NCI-H460 (cell line): ENCODE measurements at regions not wholly inside any gene's neighbourhood (a gene's known extent, or its start where the extent isn't known, plus 50 kb on each side); places are given as distances from the start of the nearest gene placed in this dataset.

ENCODE experiments used
- DNase-seq: peaks from one replicate; pipeline ENCODE4 v3.0.0-alpha.2; 2016; ENCODE audit warnings: low read depth; ENCODE audit errors: extremely low read depth

DNA sequence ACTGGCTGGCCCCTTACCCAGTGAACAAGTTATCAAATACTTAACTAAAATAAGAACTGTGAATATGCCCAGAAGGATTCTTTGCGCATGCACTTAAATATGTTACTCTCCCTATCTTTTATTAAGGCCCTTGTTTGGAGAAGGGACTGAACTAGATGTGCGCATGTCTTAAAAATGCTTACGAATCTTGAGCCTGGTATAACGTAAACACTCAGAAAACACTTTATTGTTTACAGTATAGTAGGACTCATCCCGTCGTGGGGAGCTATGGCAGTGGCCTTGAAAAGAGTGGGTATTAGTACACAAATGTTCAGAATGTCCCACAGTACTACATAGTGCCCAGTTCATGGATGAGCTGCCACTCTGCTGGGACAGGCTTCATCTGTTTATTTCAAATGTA, 75.9 kb upstream of the MAP4K3 start:
- DNase-seq = no peak

DNA sequence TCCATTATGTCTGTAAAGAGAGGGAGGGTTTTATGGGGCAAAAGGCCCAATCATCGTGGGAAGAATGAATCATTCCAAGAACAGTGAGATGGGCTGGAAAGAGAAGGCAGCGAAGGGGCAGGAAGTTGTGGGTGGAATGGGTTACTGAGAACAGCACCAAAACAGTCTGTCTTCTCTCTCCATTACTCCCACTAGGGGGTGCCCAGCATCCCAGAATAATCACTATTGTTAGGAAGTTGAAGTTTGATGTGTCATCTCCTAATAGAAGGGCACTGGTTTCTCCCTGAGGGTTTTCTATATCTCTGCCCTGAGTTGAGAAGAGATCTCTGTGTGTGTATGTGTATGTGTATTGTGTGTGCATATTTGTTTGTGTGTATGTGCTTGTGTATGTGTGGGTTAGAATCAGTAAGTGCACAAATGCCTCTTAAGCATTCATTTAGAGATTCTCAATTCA, 76.6 kb upstream of the MAP4K3 start:
- peak; percentile 60 for DNase-seq

DNA sequence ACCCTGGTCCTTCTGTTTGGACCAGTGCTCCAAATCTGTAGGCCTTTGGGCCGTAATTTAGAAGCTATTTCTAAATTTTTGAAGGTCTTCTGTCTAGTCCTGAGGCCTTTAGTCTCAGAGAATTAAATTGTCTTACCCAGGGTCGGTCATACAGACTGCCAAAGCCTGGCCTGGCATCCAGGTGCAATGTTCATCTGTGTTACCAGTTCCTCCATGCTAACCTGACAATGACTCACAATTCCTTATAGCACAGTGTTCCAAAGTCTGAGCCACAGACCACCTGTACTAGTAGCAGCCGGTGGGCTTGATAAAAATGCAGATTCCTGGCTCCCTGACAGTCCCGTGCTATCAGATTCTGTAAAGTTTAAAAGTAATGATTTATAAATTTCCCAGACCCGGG, 77.7 kb upstream of the MAP4K3 start:
- DNase-seq = no peak

GRCh38 chr2:39515273-39515896, 78.3 kb upstream of the MAP4K3 start:
- no peak for DNase-seq

- DNase-seq = no peak
These were observed 78.8 kb upstream of the MAP4K3 start for GRCh38 chr2:39515897-39516346.

DNA sequence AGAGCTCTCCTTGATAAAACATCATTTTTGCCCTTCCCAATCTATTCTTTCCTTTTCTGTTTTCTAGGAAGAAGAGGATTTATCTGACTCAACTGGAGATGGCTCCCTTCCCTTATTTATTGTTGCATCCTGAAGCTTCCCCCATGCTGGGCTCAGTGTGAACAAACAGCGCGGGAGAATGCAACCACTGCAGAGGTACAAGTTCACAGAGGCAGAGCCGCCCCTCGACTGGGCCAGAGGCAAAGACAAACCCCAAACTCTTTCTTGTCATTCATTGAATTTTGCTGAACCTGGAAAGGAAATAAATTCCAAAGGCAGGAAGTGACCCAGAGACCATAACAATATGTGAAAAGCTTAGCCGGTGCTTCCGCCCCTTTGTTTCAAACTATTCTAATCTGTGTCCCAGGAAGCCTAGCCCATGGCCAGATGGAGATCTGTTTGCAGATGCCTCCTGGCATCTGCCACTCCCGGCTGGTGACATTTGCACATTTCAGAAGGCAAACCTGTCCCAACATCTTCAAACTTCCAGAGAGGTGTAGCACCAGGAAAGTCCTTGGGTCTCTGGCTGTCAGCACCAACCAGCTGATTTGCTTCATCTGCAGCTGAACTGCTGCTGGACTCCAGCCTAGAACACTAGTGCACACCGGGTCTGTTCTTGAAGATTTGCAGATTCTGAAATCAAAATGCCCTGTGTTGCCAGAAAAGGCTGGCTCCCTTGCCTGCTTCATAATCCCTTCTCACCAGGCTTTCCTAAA, 79.4 kb upstream of the MAP4K3 start:
- no peak for DNase-seq

GRCh38 chr2:39517102-39517436, 80.0 kb upstream of the MAP4K3 start:
- no peak for DNase-seq

DNA sequence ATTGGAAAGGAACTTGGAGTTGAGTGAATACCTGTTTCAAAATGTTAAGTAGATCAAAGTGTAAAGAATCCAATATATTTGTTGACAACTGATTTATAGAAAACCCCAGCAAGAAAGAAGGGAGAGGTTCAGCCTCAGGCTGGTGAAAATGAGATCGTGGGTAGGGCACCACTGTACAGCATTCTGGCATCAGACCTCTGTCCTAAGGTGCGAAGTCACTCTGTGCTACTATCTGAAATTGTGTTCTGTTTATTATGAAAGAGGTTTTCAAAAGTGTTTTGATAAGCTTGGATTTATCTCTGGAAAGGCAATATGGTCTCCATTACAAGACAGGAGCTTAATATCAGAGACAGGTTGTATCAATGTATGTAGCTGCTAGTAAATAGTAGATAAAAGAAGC, 80.5 kb upstream of the MAP4K3 start:
- DNase-seq = no peak

DNA sequence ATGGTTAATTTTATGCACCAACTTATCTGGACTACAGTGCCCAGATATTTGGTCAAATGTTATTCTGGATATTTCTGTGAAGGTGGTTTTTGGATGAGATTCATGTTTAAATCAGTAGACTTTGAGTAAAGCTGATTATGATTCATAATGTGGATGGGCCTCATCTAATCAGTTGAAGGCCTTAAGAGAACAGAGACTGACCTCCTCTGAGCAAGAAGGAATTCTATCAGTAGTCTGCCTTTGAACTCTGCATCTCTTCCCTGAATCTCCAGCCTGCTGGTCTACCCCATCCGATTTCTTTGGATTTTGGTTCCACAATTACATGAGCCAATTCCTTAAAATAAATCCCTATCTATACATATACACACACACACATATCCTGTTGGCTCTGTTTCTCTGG, 82.8 kb upstream of the MAP4K3 start:
- no peak for DNase-seq

DNA sequence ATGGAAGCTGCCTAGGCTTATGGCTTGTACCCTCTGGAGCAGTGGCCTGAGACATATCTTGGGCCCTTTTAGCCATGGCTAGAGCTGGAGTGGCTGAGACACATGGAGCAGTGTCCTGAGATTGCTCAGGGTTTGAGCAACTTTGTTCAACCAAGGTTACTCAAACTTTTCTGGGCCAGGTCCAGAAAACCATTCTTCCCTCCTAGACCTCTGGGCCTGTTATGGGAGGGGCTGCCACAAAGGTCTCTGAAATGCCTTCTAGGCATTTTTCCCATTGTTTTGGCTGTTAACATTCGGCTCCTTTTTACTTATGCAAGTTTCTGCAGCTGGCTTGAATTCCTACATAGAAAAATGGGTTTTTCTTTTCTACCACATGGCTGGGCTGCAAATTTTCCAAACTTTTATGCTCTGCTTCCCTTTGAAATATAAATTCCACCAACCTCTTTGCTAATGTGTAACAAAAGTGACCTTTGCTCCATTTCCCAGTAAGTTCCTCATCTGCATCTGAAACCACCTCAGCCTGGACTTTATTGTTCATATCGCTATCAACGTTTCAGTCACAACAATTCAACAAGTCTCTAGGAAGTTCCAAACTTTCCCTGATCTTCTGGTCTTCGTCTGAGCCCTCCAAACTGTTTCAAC, 84.9 kb upstream of the MAP4K3 start:
- DNase-seq = no peak

GRCh38 chr2:39522518-39522877, 85.4 kb upstream of the MAP4K3 start:
- no peak for DNase-seq

- DNase-seq = peak; percentile 38
These were observed 86.4 kb upstream of the MAP4K3 start for GRCh38 chr2:39523308-39524044.

- no peak for DNase-seq
These were observed 87.0 kb upstream of the MAP4K3 start for GRCh38 chr2:39524061-39524460.

DNA sequence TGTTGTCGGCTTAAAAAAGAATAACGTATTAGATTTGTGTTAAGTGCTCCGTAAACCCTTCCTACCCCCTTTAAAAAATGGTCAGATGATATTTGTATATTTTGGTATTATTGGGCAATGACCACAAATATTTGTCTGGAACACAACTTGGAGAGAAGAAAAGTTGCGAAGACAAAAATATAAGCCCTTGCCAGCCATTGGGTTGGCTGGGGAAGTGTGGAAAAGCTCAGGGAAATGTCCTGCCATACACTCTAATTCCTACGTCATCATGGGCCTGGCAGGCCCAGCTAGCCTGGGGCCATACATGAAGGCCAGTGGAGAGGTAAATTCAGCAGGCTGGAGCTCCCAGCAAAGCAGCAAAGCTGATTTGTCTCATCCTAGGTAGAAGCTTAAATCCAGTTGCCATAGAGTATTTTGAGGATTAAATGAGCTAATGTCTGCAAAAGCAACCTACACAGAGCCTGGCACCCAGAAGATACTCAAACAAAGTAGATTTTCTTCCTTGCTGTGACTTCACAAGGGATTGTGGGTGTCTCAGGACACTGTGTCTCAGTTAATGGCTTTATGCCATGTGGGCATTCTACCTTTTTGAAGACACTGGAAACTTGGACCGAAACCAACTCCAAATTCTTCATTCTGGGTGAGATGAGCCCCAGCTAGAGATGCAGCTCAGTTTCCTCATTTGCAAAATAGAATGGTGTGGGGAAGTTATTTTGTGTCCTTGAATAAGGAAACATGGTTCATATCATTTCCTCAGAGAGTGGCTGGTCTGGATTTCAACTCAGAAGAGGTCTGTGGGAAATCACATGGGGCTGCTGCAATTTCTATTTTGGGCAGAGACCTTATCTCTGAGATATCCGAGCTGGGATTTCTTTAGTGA, 87.9 kb upstream of the MAP4K3 start:
- no peak for DNase-seq

DNA sequence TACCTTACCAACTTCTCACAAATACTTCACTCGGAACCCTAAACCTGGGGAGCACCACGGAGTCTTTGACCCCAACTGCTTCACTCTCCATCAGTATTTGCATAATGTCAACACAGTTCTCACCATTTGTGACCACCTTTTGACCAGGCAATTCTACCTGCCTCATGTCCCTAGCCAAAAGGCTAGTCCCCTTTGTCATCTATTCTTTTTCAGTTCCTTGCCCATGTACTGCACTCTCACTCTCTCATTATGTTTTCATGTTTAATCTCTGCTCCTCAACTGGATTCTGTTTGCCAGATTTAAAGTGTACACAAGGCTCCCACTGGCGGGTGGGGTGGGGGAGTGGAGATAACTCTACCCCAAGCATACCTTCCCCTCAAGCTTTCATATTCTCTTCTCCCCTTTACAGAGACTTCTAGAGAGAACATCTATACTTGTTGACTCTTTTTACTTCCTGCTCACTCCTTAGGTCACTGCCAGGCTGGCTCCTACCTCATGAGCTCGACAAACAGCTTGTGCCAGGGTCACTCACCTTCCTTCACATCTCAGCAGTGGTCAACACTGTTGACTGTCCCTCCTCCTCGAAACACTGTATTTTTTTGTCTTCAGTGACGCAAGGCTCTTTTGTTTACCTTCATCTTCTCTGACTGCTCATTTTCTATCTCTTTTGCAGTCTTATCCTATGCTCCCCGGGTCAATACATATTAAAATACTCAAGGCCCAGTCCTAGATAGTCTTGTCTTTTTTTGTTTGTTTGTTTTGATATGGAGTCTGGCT, 88.7 kb upstream of the MAP4K3 start:
- DNase-seq = no peak

DNA sequence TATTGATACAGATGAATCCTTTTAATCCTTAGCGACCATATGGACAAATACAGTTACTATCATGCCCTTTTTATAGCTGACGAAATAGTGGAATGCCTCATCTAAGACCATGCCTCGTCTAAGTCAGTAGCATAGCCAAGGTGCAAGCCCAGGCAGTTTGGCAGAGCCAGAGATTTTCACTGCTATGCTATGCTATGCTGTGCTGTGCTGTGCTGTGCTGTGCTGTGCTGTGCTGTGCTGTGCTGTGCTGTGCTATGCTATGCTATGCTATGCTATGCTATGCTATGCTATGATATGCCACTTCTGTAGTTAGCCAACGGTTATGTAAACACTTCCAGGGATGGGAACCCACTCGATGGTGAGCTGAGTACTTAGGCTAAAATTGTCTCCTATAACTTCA, 91.6 kb upstream of the MAP4K3 start:
- DNase-seq = no peak

- no peak for DNase-seq
These were observed 92.8 kb upstream of the MAP4K3 start for GRCh38 chr2:39529836-39530235.

- DNase-seq = no peak
These were observed 93.4 kb upstream of the MAP4K3 start for GRCh38 chr2:39530411-39530866.

DNA sequence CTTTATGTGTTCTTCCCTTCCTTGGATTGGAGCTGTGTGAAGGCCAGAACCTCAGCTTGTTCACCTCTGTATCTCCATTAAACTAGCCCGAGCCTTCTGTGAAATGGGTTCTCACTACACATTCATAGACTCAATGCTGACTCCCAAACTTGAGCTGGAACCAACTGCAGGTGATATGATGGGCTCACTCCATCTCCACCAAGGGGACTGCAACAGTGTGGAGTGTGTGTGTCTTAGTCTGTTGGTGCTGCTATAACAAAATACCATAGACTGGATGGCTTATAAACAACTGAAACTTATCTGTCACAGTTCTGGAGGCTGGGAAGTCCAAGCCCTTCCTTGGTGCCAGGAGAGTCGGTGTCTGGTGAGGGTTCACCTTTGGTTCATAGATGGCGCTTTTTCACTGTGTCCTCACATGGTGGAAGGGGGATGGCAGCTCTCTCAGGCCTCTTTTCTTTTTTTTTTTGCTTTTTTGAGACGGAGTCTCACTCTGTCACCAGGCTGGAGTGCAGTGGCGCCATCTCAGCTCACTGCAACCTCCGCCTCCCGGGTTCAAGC, 94.2 kb upstream of the MAP4K3 start:
- no peak for DNase-seq
